KMS-11 (cell line): ENCODE measurements at regions not wholly inside any gene's neighbourhood (a gene's known extent, or its start where the extent isn't known, plus 50 kb on each side); places are given as distances from the start of the nearest gene placed in this dataset.

Experiments
- H2AFZ ChIP-seq: fragments of 200-600 bp; sonication (generic); 2 replicates; pipeline ENCODE4 v1.6.1; 2016; ENCODE audit warnings: antibody characterized with exemption, mixed run types, low read depth
- H3K27ac ChIP-seq: fragments of 200-600 bp; sonication (generic); 2 replicates; pipeline ENCODE4 v1.6.1; 2016; ENCODE audit warnings: mild to moderate bottlenecking, mixed run types
- H3K27me3 ChIP-seq: fragments of 200-600 bp; sonication (generic); 2 replicates; pipeline ENCODE4 v1.6.1; 2017; ENCODE audit warnings: mild to moderate bottlenecking, low read depth, mixed run types, moderate library complexity; ENCODE audit not compliant: insufficient read depth
- H3K36me3 ChIP-seq: fragments of 200-600 bp; sonication (generic); 2 replicates; pipeline ENCODE4 v1.6.1; 2017; ENCODE audit warnings: mild to moderate bottlenecking, mixed run types; ENCODE audit not compliant: insufficient read depth
- H3K4me1 ChIP-seq: fragments of 200-600 bp; sonication (generic); 2 replicates; pipeline ENCODE4 v1.6.1; 2016; ENCODE audit warnings: mild to moderate bottlenecking, low read depth, mixed run types; ENCODE audit not compliant: poor library complexity, severe bottlenecking
- H3K4me2 ChIP-seq: fragments of 200-600 bp; sonication (generic); 2 replicates; pipeline ENCODE4 v1.7.0; 2016; ENCODE audit warnings: mild to moderate bottlenecking, mixed run types
- H3K4me3 ChIP-seq: fragments of 200-600 bp; sonication (generic); IDR thresholded peaks from 2 replicates; pipeline ENCODE4 v1.6.1; 2017; ENCODE audit warnings: low read depth, low read length, mixed read lengths; ENCODE audit not compliant: insufficient read depth
- H3K79me2 ChIP-seq: fragments of 200-600 bp; sonication (generic); 2 replicates; pipeline ENCODE4 v1.6.1; 2016; ENCODE audit warnings: low read depth, mixed run types; ENCODE audit not compliant: insufficient read depth
- H3K9ac ChIP-seq: fragments of 200-600 bp; sonication (generic); 2 replicates; pipeline ENCODE4 v1.6.1; 2016; ENCODE audit warnings: mild to moderate bottlenecking, mixed run types
- H4K20me1 ChIP-seq: fragments of 200-600 bp; sonication (generic); 2 replicates; pipeline ENCODE4 v1.6.1; 2016; ENCODE audit warnings: mild to moderate bottlenecking, mixed run types; ENCODE audit not compliant: insufficient read depth
- TF ChIP-seq, protein P1 (sequence below): fragments of 200-600 bp; sonication (generic); conservative IDR thresholded peaks from 2 replicates; pipeline ENCODE4 v1.6.1; 2017; ENCODE audit warnings: low read depth, mild to moderate bottlenecking, antibody characterized with exemption, low read length, moderate library complexity, mixed read lengths

DNA sequence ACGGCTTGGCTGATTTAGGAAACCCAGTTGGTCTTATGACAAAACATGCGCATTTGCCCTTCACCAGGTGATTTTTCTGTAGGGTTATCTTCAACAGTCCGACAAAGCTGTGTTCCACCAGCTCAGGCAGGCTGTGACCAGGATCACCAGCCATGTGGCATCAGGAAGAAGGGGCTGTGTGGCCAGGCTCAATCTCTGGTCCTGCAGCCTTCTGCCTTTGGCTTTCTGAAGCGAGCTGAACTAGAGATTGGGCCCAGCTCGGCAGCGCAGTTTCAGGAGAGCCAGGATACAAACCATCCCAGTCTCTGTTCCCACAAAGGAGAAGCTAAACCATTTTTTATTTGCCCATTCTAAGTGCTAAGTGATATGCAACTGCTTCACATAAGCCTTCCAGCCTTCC lies 282.3 kb downstream of the SOX11 start:
- no peak overlapping the region for H3K27ac ChIP-seq
- H3K4me2 ChIP-seq = no peak overlapping the region
- no peaks in the 10 kb centered on the region for H3K79me2 ChIP-seq
- TF ChIP-seq, protein P1, sequence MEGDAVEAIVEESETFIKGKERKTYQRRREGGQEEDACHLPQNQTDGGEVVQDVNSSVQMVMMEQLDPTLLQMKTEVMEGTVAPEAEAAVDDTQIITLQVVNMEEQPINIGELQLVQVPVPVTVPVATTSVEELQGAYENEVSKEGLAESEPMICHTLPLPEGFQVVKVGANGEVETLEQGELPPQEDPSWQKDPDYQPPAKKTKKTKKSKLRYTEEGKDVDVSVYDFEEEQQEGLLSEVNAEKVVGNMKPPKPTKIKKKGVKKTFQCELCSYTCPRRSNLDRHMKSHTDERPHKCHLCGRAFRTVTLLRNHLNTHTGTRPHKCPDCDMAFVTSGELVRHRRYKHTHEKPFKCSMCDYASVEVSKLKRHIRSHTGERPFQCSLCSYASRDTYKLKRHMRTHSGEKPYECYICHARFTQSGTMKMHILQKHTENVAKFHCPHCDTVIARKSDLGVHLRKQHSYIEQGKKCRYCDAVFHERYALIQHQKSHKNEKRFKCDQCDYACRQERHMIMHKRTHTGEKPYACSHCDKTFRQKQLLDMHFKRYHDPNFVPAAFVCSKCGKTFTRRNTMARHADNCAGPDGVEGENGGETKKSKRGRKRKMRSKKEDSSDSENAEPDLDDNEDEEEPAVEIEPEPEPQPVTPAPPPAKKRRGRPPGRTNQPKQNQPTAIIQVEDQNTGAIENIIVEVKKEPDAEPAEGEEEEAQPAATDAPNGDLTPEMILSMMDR = no peak
- H4K20me1 ChIP-seq = no peaks in the 10 kb centered on the region
- no peak overlapping the region for H3K4me3 ChIP-seq
- no peaks in the 10 kb centered on the region for H3K4me1 ChIP-seq
- no peaks in the 10 kb centered on the region for H3K27me3 ChIP-seq
- H3K36me3 ChIP-seq = no peaks in the 10 kb centered on the region
- H3K9ac ChIP-seq = no peak overlapping the region
- no peak overlapping the region for H2AFZ ChIP-seq

DNA sequence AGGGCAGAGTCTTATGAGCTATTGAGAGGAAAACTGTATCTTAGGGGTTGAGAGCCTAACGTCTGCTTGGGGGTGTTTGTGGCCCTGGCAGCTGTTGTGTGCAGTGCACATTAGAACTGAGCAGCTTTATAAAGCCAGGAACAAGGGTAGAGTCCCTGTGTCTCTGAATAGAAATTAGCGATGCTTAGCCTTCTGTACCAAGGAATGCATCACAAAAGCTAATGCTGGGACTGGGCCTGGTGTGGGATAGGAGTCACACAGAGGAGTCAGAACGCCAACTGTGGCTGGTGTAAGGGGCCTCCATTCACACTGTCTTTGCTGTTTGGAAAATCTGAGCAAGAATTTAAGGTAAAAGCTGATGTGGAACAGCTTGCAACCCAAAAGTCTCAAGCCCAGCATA lies 283.2 kb downstream of the SOX11 start:
- no peak overlapping the region for H3K27ac ChIP-seq
- no peak overlapping the region for H3K4me2 ChIP-seq
- H3K27me3 ChIP-seq = no peaks in the 10 kb centered on the region
- no peaks in the 10 kb centered on the region for H3K36me3 ChIP-seq
- H3K4me3 ChIP-seq = no peak overlapping the region
- TF ChIP-seq, protein P1 = no peak
- no peak overlapping the region for H3K9ac ChIP-seq
- H2AFZ ChIP-seq = no peak overlapping the region
- no peaks in the 10 kb centered on the region for H3K4me1 ChIP-seq
- H4K20me1 ChIP-seq = no peaks in the 10 kb centered on the region
- no peaks in the 10 kb centered on the region for H3K79me2 ChIP-seq

DNA sequence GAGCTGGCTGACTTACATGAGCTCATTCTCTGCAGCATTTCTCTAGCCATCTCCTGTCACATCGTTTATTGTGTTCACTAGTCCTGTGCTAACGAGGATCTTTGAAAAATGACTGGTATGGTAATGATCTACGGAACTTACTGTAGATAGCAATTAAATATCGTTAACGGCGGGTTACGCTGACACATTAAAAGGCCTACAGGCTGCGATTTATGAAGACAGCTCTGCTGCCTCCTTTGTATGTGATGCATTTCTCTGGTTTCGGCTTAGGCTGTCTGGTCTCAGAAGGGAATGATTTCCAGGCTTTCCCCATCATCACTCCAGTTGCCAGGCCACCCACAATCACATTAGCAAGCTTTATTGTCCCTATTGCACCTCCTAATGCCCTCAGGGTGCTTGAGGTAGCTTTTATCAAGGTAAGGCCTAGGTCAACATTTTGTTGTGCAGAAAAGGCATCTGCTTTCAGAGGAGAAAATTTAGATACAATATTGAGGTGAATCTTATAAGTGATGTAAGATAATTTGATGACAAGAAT lies 284.4 kb downstream of the SOX11 start:
- TF ChIP-seq, protein P1 = no peak
- Histone ChIP-seq H3K27me3 (no peaks in the 10 kb centered on the region), H3K4me2 (no peak overlapping the region), H3K4me3 (no peak overlapping the region), H3K27ac (no peak overlapping the region), H3K4me1 (no peaks in the 10 kb centered on the region), H3K9ac (no peak overlapping the region), H4K20me1 (no peaks in the 10 kb centered on the region), H2AFZ (no peak overlapping the region), H3K36me3 (no peaks in the 10 kb centered on the region), H3K79me2 (no peaks in the 10 kb centered on the region)

DNA sequence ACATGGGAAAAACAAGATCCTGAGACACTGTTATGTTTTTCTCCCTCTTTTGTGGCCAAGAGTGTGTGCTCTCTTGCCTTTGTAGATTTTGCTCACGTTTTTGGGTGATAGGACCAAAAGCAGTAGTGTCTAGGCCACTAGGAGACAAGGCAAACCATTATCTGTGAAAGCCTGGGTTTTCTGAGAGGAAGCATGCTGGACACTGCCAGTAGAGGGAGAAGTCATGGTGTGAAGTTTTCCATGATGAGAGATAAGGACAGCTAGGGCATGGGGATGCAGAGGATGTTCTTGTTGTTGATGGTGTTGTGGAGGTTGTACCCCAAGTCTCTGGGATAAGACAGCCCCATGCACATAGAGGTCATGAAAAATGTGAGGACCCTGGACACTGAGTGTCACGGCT lies 285.3 kb downstream of the SOX11 start:
- H3K4me2 ChIP-seq = no peak overlapping the region
- no peak overlapping the region for H3K9ac ChIP-seq
- no peaks in the 10 kb centered on the region for H3K36me3 ChIP-seq
- no peak overlapping the region for H2AFZ ChIP-seq
- H3K27ac ChIP-seq = no peak overlapping the region
- H3K4me1 ChIP-seq = no peaks in the 10 kb centered on the region
- no peaks in the 10 kb centered on the region for H3K27me3 ChIP-seq
- no peaks in the 10 kb centered on the region for H4K20me1 ChIP-seq
- no peak overlapping the region for H3K4me3 ChIP-seq
- H3K79me2 ChIP-seq = no peaks in the 10 kb centered on the region
- TF ChIP-seq, protein P1 = no peak
